Esophagus muscularis mucosa (tissue), 4 donors: ENCODE measurements at regions not wholly inside any gene's neighbourhood (a gene's known extent, or its start where the extent isn't known, plus 50 kb on each side); places are given as distances from the start of the nearest gene placed in this dataset.

ENCODE experiments used
- EP300 ChIP-seq: sonication (generic); formaldehyde crosslinking; IDR thresholded peaks from one replicate; pipeline ENCODE4 v1.6.1; 2017; ENCODE audit warnings: antibody characterized with exemption
- POLR2A ChIP-seq: fragments of 450-650 bp; IDR thresholded peaks from one replicate; pipeline ENCODE4 v1.6.1; 2017; ENCODE audit warnings: antibody characterized with exemption, moderate library complexity, mild to moderate bottlenecking, low read depth
- POLR2AphosphoS5 ChIP-seq, 2 donors: sonication (generic); formaldehyde crosslinking; IDR thresholded peaks; one replicate each; pipeline ENCODE4 v1.6.1; 2017; ENCODE audit warnings: antibody characterized with exemption in 2 of 2
- TF ChIP-seq, protein P1 (sequence below), 3 experiments: fragments of 200-600 bp in 2 of 3; fragments of 450-650 bp in 1 of 3; sonication (generic) in 2 of 3; IDR thresholded peaks; one replicate each; pipeline ENCODE4 v1.5.1; 2017 to 2019; ENCODE audit warnings: antibody characterized with exemption in 3 of 3, mild to moderate bottlenecking in 2 of 3, moderate library complexity in 1 of 3

DNA sequence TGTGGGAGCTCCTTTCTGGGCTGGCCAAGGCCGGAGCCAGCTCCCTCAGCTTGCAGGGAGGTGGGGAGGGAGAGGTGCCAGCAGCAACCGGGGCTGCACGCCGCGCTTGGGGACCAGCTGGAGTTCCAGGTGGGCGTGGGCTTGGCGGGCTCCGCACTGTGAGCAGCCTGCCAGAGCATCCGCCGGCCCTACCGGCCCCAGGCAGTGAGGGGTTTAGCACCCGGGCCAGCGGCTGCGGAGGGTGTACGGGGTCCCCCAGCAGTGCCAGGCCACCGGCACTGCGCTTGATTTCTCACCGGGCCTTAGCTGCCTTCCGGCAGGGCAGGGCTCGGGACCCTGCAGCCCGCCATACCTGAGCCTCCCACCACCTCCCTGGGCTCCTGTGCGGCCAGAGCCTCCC, 651.0 kb upstream of the ARPP21 start:
- TF ChIP-seq, protein P1, sequence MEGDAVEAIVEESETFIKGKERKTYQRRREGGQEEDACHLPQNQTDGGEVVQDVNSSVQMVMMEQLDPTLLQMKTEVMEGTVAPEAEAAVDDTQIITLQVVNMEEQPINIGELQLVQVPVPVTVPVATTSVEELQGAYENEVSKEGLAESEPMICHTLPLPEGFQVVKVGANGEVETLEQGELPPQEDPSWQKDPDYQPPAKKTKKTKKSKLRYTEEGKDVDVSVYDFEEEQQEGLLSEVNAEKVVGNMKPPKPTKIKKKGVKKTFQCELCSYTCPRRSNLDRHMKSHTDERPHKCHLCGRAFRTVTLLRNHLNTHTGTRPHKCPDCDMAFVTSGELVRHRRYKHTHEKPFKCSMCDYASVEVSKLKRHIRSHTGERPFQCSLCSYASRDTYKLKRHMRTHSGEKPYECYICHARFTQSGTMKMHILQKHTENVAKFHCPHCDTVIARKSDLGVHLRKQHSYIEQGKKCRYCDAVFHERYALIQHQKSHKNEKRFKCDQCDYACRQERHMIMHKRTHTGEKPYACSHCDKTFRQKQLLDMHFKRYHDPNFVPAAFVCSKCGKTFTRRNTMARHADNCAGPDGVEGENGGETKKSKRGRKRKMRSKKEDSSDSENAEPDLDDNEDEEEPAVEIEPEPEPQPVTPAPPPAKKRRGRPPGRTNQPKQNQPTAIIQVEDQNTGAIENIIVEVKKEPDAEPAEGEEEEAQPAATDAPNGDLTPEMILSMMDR (IDR thresholded peaks at IDR 0.05) = no peak
- no peak for TF ChIP-seq POLR2A
- TF ChIP-seq POLR2AphosphoS5 (IDR thresholded peaks at IDR 0.05) = no peak
- TF ChIP-seq EP300 = no peak
